NCI-H510A treated with DMSO at 0.1 percent for 48 hours (cell line): ENCODE measurements at regions not wholly inside any gene's neighbourhood (a gene's known extent, or its start where the extent isn't known, plus 50 kb on each side); places are given as distances from the start of the nearest gene placed in this dataset.
A peak's percentile ranks its signal among the peaks of the same experiment; 100 is the strongest.
"Not testable (repeated sequence)": the region's sequence is repeated elsewhere in the genome, so short reads cannot be mapped to it uniquely, and the experiment has no call there.

Experiments
- DNase-seq: peaks from one replicate; lab custom pipeline; 2025; lab: John Stamatoyannopoulos, UW

DNA sequence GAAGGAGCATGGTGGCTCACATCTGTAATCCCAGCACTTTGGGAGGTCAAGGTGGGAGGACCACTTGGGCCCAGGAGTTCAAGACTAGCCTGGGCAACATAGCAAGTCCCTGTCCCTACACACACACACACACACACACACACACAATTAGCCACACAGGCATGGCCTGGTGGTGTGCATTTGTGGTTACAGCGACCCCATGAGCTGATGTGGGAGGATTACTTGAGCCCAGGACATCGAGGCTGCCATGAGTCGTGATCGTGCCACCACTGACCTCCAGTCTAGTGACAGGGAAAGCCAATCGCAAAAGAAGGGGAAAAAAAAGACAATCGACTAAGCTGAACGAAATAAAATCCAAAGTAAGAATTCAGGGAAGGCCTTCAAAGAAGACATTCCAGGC is 67.9 kb downstream of the TBX3 start:
- DNase-seq: no peak

DNA sequence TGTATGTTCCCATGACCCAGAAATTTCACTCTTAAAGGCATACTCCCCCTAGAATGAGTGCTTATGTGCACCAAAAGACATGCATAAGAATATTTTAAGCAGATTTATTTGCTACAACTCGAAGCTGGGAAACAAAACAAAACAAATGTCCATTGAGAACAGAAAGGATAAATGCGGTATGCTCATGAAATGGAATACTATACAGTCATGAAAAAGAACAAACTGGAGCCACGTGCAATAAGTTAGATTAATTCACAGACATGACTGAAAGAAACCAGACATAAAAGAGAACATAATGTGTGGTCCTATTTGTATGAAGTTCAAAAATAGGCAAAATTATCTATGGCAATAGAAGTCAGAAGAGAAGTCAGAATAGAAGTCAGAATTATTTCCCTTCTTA is 69.9 kb downstream of the TBX3 start:
- no peak for DNase-seq

DNA sequence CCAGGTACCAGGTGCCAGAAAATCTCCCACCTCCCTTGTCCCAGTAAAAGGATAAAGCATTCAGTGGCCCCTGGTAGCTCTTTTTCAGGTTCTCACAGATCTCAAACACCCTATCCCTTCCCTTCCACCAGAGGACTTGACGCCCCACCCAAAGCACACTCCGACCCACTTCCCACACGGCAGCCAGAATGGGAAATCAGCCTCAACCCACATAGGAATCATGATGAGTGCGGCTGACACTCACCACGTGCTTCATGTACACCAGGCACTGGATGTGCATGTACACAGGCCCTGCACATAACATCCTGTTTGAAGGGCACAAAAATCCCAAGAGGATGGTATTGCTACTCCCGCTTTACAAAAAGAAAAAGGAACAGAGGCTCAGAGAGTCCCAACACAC is 71.9 kb downstream of the TBX3 start:
- DNase-seq: no peak

DNA sequence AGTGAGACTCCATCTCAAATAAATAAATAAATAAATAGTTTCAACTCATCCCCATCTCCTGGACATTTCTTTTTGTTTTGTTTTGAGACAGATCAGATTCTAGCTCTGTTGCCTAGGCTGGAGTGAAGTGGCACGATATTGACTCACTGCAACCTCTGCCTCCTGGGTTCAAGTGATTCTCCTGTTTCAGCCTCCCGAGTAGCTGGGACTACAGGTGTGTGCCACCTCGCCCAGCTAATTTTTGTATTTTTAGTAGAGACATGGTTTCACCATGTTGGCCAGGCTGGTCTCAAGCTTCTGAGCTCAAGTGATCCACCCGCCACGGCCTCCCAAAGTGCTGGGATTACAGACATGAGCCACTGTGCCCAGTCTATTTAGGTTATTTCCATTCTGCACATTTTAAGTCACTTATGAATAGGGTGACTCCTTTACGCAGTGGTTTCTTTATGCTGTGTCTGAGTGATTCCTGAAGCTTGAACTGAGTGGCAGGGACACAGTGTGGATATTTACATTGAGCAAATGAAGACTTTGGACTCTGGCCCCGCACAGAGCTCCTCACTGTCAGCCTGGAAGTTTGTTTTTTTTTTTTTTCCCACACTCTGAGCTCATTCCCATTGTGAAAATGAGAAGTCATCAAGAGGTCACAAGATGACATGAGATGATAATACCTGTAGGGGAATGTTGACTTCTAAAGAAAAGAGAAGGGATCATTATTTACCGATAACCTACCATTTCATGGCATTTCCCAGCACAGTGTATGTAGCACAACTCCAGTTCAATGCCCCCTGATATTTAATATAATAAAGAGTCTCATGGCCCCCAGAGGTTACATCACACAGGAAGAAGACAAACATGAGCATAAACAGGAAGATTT is 72.6 kb downstream of the TBX3 start:
- no peak for DNase-seq

DNA sequence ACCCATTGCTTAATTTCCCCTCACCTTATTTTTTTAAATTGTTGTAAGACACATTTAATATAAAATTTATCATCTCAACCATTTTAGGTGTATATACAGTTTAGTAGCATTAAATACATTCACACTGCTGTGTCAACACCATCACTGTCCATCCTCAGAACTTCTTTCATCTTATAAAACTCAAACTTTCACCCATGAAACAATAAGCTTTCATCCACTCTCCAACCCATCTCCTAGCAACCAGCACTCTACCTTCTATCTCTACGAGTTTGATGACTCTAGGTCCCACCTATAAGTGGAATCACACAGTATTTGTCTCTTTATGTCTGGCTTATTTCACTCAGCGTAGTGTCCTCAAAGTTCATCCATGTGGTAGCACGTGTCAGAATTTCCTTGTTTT is 75.5 kb downstream of the TBX3 start:
- no peak for DNase-seq

DNA sequence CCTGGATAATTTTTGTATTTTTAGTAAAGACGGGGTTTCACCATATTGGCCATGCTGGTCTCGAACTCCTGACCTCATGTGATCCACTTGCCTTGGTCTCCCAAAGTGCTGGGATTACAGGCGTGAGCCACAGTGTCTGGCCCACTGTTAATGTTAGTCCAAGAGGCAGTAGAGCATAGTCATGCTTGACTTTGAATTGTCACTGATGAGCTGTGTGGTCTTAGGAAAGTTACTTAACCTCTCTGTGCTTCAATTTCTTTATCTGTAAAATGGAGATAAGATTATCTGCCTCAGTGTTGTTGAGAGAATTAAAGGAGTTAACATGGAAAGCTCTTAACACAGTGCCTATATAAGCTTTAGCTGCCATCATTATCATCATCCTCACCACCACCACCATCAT is 78.1 kb downstream of the TBX3 start:
- DNase-seq: no peak

DNA sequence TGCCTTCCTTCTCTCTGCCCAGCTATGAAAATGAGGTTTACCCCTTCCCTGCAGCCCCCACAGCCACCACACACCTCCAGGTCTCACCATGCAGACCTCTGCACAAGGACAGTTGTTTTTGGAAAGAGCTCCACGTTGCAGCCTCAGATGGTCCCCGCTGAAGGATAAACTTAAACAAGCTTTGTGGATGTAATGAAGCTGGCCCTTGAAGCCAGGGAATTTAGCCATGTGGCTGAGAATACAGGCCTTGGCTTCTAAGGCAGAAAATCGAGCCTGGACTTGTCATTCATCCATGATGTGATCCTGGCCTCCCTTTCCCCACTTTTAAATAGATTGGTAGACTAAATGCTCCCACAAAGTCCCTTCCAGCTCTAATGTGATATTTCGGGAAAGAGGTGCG is 79.4 kb downstream of the TBX3 start:
- DNase-seq: no peak

DNA sequence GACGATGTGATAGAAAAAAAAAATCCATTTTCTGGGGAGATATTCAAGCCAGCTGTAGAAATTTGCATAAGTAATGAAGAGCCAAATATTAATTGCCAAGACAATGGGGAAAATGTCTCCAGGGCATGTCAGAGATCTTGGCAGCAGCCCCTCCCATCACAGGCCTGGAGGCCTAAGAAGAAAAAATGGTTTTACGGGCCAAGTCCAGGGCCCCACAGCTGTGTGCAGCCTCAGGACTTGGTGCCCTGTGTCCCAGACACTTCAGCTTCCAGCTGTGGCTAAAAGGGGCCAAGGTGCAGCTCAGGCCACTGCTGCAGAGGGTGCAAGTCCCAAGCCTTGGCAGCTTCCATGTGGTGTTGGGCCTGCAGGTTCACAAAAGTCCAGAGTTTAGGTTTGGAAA is 83.4 kb downstream of the TBX3 start:
- DNase-seq: not testable (repeated sequence)

DNA sequence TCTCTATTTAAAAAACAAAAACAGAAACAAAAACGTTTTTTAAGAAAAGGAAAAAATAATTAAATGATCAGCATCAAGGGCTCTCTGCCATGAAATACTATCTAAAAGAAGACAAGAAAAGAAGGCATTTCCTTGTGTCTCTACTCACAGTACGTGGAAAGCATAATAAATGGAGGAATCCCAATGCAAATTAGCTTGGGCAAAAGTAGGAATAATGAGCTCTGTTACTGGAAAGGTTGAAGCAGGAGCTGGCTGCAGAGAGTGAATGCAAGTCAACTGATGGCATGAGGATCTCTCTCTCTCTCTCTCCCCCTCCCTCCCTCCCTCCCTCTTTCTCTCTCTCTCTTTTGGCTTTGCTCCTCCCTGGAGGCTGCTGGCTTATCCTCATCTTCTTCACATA is 85.9 kb downstream of the TBX3 start:
- DNase-seq: no peak

DNA sequence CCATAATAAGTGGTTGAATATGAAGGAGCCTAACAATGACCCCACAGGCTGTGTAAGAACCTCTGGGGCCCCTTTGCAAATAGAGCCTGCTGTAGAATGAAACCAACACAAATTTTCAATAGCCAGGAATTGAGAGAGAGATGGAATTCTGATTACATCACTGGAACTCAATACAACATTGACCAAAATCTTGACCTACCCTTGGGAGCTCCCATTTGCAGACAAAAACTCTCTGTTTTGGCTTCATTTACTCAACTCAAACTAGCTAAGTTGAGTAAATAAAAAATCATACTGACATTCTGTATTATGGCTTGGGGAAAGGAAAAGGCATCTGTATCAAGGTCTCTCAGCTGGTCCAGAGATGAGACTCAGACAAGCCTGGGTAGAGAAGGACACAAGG is 91.0 kb downstream of the TBX3 start:
- no peak for DNase-seq

DNA sequence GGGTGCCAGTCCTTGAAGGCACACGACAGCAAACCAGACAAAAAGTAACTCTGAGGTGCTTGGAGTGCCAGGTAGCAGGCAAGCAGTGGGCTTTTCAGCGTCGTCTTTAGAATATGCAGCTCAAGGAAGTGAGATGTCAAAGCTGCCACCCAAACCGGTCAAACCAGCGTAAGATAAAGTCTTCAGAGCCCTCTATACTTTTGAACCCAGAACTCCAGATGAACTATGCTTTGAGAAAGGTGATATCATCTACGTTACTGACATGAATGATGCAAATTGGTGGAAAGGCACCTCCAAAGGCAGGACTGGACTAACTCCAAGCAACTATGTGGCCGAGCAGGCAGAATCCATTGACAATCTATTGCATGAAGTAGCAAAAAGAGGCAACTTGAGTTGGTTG is 95.9 kb downstream of the TBX3 start:
- DNase-seq: no peak

DNA sequence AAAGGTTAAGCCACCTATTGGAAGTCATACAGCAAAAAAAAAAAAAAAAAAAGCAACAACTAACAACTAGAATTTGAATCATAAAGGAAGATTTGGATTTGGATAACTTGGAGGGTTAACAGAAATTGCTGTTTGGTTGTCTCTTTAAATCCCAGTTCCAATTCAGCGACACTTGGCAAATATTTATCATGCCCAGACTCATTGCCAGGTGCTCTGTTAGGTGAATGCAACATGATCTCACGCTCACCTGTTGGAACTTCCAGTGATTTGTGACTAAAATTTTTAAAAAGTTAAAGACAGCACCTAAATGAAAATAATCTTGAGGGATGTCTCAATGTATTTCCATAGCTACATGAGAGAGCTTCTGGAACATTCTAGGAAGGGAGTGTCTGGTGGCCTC is 103.7 kb downstream of the TBX3 start:
- DNase-seq: peak; percentile 84

DNA sequence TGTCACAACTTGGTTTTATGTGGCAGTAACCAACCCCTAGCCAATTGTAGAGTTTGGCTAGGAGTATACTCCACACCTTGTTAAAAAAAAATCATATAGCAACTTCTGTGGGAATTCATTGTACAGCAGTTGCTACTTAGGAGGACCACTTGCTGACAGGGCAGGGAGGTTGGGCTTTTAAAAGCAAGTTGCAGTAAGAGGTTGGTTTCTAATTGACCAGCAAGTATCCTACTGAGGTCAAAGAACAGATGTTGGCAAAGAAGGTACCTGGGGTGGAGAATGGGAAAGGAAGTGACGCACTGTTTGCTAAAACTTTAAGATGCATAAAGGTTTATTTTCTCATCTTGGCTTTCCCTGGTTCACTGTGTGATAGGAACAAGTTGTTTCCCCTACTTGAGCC is 104.6 kb downstream of the TBX3 start:
- peak; percentile 36 for DNase-seq

DNA sequence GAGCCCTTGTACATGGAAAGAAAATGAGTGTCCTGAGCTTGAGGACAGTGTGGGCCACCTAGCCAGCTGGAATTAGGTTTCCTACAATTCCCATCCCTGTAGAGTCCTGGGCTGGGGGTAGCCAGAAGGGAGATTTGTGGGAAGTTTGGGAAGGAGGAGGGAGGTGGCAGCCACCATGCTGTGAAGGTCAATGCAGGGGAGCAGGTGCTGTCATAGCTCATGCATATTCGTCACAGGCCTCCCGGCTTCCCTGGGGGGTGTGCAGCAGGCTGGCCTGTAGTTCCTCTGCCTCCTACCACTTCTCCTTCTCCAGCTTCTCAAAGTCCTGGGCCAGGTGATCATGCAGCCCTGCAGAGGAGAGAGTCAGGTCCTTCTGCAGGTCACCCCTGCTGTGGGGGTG is 121.3 kb downstream of the TBX3 start:
- no peak for DNase-seq

DNA sequence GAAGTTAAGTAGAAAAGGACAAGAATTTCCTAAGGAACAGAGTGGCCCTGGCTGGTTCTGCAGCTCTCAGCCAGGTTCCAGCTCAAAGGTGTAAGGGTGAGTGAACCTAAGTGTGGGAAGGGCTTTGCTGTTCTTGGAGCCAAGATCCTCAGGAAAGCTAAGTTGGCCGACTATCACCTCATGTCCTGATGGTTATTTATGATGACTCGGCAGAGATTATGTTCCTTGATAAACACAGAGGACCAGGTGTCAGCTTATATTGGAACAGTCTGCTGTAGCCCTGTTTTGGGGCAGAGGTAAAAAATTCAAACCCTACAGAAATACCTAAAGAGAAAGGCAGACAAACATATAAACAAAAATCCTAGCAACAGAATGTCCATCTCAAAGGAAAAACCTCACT is 128.5 kb downstream of the TBX3 start:
- peak; percentile 6 for DNase-seq

DNA sequence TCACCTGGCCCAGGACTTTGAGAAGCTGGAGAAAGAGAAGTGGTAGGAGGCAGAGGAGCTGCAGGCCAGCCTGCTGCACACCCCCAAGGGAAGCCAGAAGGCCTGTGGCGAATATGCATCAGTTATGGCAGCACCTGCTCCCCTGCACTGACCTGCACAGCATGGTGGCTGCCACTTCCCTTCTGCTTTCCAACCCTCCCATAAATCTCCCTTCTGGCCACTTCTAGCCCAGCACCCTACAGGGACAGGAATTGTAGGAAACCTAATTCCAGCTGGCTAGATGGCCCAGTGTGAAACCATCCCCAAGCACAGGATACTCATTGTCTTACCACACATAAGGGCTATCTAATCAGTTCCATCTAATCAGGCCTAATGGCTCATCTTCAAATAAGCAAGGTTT is 136.3 kb downstream of the TBX3 start:
- DNase-seq: no peak

DNA sequence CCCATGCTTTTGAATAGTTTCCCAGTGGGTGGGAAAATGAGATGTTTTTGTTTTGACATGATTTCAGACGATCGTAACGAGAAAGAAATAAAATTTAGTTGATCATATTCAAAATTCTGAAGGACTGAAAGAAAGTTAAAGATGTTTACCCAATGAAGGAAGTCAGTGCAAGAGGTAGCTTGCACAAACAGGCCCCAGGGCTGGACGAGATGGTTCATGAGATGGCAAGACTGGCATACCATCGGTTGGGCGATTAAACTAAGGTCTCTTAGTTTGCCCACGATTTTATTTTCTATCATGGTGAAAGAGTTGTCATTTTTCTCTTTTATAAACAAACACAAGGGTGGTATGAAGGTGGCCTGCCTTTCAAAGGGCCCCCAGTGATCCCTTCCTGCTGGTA is 124.5 kb upstream of the TBX5 start:
- no peak for DNase-seq

DNA sequence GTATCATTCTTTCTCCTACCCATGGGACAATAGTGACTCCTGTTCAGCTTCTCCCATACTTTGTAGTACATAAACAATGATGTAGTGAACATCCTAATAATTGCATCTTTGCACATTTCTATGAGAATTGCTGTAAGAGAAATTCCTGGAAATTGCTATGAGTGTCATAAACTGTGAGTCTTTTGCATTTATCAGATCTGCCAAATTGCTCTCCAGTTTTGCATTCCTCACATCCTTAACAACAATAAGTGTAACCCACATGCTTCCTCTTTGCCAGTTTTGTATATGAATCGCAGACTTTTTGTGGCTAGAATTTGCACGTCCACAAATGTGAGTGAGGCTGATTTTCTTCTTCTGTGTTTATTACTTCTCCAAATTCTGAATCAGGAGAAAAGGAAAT is 124.0 kb upstream of the TBX5 start:
- DNase-seq: no peak

DNA sequence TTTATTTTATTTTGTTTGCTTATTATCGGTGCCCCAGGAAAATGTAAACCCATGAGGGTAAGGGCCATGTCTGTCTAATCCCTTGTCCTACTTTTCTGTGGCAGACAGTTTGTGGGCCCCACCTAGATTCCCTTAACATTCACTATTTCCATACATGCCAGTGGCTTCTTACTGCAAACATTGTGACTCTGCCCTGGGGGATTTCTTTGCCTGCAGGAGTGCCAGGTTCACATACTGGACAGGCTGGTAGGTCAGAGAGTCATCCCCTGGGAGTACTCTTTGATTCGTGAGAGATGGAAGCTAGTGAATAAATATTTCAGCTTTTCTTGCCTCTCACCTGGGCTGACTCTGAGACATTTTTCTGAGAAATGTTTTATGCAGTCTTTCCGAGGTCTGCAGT is 122.8 kb upstream of the TBX5 start:
- no peak for DNase-seq

DNA sequence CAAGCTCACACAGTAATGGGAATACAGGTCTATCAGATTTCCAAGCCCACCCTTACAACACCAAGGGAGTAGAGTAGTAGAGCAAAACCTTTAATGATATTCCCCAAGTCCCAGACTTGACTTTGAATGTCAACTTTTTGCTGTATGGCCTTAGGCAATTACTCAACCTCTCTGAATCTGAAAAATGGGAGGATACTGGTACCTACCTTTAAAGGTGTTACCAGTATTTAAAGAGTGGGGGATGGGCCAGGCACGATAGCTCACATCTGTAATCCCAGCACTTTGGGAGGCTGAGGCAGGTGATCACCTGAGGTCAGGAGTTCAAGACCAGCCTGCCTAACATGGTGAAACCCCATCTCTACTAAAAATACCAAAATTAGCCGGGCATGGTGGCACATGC is 115.2 kb upstream of the TBX5 start:
- DNase-seq: not testable (repeated sequence)

DNA sequence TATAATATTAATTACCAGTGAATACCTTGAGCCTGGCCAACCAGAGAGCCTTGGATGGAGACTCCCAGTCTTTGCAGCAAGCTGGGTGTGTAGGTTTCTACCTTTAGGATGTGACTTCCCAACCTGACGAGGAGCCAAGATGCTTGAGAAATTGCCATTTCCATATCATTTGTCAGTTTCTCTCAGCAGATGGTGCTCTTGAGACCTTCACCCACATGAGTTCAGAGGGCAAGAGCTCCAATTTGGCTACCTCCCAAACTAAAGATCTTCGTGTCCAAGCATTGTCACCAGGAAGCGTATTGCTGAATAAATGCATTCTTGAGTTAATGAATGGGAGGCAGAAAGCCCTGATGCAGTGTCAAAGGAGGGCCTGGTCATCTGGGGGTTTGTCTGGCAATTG is 106.4 kb upstream of the TBX5 start:
- DNase-seq: no peak

DNA sequence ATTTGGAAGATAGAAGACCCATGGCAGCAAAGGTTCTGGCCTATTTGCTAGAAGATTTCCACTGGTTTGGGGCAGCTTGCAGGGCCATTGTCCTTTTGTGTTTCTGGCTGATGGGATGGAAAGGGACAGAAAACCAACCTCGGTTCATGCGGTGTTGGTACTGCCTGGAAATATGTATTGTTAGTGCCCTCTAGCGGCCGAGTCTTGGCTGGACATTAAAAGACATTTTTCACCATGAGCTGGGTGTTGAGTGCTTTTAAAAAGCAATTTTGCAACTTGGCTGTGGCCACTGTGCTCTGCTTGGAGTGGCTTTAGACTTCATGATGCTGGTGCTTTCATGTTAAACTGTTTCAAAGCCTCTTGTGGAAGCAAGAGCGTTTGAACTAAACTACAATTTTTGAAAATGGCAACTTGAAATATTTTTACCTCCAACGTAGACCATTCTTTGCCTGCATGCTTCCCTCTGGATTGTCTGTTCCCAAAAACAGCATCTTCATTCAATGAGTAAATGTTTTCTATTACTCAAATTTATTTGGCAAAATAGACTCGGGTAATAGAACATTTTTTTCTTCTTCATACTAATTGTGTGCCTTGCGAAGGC is 102.7 kb upstream of the TBX5 start:
- peak; percentile 90 for DNase-seq

DNA sequence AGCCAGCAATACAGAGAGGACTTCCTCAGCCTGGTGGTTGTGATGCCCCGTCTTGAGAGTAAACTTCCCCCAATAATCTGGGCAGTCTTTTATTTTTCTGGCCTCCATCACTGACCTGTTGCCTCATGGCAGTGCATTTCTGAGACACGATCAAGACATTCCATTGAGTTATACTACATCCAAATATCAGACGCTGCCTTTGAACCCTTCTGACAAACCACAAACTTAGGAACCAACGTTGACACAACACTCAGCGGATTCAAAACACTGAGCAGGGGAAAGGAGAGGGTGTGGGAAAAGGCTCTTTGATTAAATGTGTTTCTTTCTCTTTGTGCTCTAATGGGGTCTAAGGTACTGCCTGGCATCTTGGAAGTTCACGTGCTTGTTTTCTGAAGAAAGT is 100.7 kb upstream of the TBX5 start:
- no peak for DNase-seq

DNA sequence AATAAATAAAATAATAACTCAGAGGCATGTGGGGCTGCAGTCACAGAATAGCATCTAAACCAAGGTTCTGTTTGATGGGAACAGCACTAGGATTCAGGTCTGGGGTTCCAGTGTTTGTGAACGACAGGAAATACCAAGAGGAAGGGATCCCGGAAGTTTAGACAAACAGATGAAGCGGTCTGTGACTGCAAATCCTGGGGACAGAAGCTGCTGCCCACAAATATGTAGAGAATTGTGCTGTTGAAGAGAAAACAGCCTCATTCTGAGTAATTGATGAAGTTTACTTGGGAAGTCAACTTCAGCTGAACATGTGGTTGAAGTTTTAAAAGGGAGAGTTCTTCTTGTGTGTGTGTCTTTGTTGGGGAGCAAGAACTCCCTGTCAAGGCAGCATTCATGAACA is 98.4 kb upstream of the TBX5 start:
- DNase-seq: no peak
